SK-N-MC (cell line): ENCODE measurements at regions not wholly inside any gene's neighbourhood (a gene's known extent, or its start where the extent isn't known, plus 50 kb on each side); places are given as distances from the start of the nearest gene placed in this dataset.

Source experiments
- DNase-seq: peaks from one replicate; pipeline ENCODE4 v3.0.0-alpha.2; 2011; ENCODE audit warnings: low read depth, low spot score
- H3K27ac ChIP-seq: fragments of 200-600 bp; sonication (generic); 2 replicates; pipeline ENCODE4 v1.5.1; 2016; ENCODE audit warnings: mixed run types
- H3K36me3 ChIP-seq: fragments of 200-600 bp; sonication (generic); 2 replicates; pipeline ENCODE4 v1.6.1; 2017; ENCODE audit warnings: antibody characterized with exemption, low read length, mixed read lengths; ENCODE audit not compliant: insufficient read depth
- H3K4me3 ChIP-seq: fragments of 200-600 bp; sonication (generic); 2 replicates; pipeline ENCODE4 v1.5.1; 2016
- H3K9ac ChIP-seq: fragments of 200-600 bp; sonication (generic); 2 replicates; pipeline ENCODE4 v1.8.0; 2017; ENCODE audit warnings: mixed run types, mixed read lengths; ENCODE audit not compliant: insufficient read length
- H3K9me3 ChIP-seq: fragments of 200-600 bp; sonication (generic); 2 replicates; pipeline ENCODE4 v1.6.1; 2017; ENCODE audit warnings: low read depth, mild to moderate bottlenecking, antibody characterized with exemption, low read length, moderate library complexity, mixed read lengths
- EZH2 ChIP-seq: fragments of 200-600 bp; sonication (generic); IDR thresholded peaks from one replicate; pipeline ENCODE4 v1.6.1; 2017; ENCODE audit warnings: antibody characterized with exemption
- FOXP2 ChIP-seq: optimal IDR thresholded peaks from 2 replicates; pipeline ENCODE3; 2011; ENCODE audit warnings: mild to moderate bottlenecking, moderate library complexity; ENCODE audit not compliant: insufficient read depth; ENCODE audit errors: extremely low read length, control extremely low read depth
- POLR2AphosphoS5 ChIP-seq: IDR thresholded peaks from 2 replicates; pipeline ENCODE4 v1.6.1; 2012; ENCODE audit warnings: mild to moderate bottlenecking, low read depth, low read length, borderline replicate concordance

DNA sequence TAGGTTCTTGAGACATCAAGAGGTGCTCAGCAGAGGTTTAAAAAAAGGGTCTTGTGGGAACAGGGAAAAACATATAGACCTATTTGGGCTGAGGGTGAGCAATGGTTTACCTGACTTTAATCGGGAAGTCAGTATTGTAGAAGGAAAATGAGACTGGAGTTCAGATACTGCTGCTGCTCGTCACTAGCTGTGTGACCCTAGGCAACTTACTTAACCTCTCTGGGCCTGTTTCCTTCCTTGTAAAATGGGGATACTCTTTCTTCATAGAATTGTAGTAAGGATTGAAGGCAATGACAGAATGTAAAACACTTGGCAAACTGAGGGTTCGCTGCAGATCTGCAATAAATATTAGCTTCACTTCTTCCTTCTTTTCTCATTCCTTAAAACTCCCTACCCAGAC lies 327.5 kb upstream of the PROK2 start:
- Histone ChIP-seq H3K9me3 (no peaks in the 10 kb centered on the region), H3K27ac (no peak overlapping the region)
- no peak for TF ChIP-seq FOXP2
- TF ChIP-seq POLR2AphosphoS5, result no peak
- TF ChIP-seq EZH2, result no peak

DNA sequence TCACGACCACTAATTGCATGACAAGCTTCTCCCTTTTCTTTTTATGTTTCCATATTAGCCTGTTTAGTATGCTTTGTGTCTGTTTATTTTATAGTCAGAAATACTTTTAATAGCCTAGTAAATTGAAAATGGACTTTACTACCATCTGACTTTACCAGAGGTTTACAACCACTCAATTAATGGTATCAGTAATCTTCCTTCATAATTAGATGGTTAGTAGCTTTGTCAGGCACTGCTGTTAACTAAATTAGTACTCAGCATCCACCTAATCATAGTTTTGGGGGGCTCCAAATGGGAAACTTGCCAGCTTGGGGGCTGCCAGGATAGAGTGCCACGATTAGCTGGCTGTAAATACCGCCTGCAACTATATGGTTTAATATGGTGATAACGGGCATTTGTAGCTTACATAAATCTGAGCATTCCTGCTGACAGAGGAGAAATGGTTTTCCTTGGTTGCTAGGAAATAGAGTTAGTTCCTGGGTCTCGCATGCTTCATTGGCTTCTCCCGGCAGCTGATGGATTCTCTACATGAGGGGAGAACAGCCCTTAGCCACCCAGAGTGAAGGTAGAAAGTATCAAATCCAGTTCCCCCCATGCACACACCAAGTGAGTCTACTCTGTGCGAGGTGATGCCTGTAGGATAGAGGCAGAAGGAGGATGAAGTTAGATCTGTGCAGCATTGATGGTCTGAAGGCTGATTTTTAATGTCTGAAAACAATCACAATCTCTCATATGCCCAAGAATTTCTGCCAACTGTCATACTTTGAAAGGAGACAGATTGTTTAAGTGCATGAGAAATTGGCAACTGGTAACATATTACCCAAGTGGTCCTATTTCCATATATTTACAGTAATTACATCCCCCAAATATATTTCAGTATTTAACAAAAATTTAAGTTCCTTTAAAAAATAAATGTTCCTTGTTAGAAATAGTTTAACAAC lies 326.6 kb upstream of the PROK2 start:
- no peak for DNase-seq
- no peaks in the 10 kb centered on the region for H3K9me3 ChIP-seq
- H3K27ac ChIP-seq, result no peak overlapping the region
- no peak overlapping the region for H3K4me3 ChIP-seq
- no peaks in the 10 kb centered on the region for H3K36me3 ChIP-seq
- no peak for TF ChIP-seq FOXP2
- TF ChIP-seq EZH2, result no peak
- TF ChIP-seq POLR2AphosphoS5, result no peak
- no peak overlapping the region for H3K9ac ChIP-seq

More for the DNA sequence above, 327.5 kb upstream of the PROK2 start:
- Histone ChIP-seq H3K36me3 (no peaks in the 10 kb centered on the region), H3K4me3 (no peak overlapping the region), H3K9ac (no peak overlapping the region)
- no peak for DNase-seq

- H3K4me3 ChIP-seq, result no peak overlapping the region
- H3K9ac ChIP-seq, result no peak overlapping the region
- no peak overlapping the region for H3K27ac ChIP-seq
- H3K36me3 ChIP-seq, result no peaks in the 10 kb centered on the region
- DNase-seq, result no peak
- no peak for TF ChIP-seq EZH2
- no peak for TF ChIP-seq FOXP2
- no peak for TF ChIP-seq POLR2AphosphoS5
- H3K9me3 ChIP-seq, result no peaks in the 10 kb centered on the region
These were observed 324.6 kb upstream of the PROK2 start for GRCh38 chr3:72109327-72110259.

- no peak for DNase-seq
These were observed 320.4 kb upstream of the PROK2 start for GRCh38 chr3:72105306-72105705.

DNA sequence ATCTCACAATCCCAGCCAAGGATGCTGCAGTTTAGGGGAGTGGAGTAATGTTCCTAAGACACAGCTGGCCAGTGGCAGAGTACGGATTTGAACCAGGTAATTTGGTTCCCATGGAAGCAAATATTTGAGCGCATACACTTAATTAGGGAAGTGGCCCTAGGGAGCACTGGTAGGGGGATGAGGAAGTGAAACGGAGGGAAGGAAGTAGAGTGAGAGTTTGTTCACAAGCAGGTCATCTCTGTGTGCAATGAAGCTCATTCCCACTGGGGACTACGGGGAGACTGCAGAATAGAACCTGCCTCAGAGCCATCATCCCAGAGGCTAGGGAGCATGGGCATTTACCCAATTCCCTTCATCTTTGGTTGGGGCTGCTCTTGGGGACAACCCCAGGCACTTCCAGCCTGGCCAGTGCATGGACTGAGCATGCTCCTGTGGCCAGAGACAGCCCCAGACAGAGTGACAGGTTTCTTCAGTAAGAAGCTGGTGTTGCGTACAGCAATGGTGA lies 317.2 kb upstream of the PROK2 start:
- Histone ChIP-seq H3K9me3 (no peaks in the 10 kb centered on the region), H3K27ac (no peak overlapping the region), H3K9ac (no peak overlapping the region), H3K36me3 (no peaks in the 10 kb centered on the region), H3K4me3 (no peak overlapping the region)
- TF ChIP-seq FOXP2 (no peak), POLR2AphosphoS5 (no peak), EZH2 (no peak)
- DNase-seq, result no peak

More at GRCh38 chr3:72105306-72105705, 320.4 kb upstream of the PROK2 start:
- TF ChIP-seq FOXP2 (no peak), EZH2 (no peak)
- Histone ChIP-seq H3K27ac (no peak overlapping the region), H3K36me3 (no peaks in the 10 kb centered on the region), H3K4me3 (no peak overlapping the region), H3K9me3 (no peaks in the 10 kb centered on the region), H3K9ac (no peak overlapping the region)

DNA sequence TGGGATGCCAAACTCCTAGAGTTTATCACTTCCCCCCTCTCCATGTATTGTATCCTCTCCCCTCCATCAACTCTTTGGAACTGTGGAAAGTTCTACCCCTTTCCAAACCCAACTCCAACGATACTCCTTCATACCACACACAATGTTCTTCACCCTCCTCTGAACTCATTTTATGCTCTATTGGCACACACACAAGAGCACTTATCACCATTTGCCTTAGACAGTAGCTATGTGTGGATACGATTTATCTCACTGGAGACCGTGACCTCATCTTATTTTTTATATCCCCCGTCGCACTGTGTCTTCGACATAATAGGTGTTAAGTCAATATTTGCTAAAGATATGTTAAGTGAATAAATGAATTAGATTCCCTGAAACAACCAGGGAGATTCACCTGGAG lies 316.5 kb upstream of the PROK2 start:
- TF ChIP-seq FOXP2 (no peak), POLR2AphosphoS5 (no peak), EZH2 (no peak)
- no peak for DNase-seq
- Histone ChIP-seq H3K4me3 (no peak overlapping the region), H3K36me3 (no peaks in the 10 kb centered on the region), H3K27ac (no peak overlapping the region), H3K9me3 (no peaks in the 10 kb centered on the region), H3K9ac (no peak overlapping the region)

- DNase-seq, result peak; percentile 16
- Histone ChIP-seq H3K36me3 (no peaks in the 10 kb centered on the region), H3K27ac (no peak overlapping the region), H3K9me3 (no peaks in the 10 kb centered on the region), H3K4me3 (peak overlapping the region; percentile 66), H3K9ac (peak overlapping the region; percentile 15)
- TF ChIP-seq POLR2AphosphoS5, result no peak
- TF ChIP-seq FOXP2, result no peak
- TF ChIP-seq EZH2, result no peak
These were observed 315.7 kb upstream of the PROK2 start for GRCh38 chr3:72100601-72101187.
